ENCODE measurements at regions not wholly inside any gene's neighbourhood (a gene's known extent, or its start where the extent isn't known, plus 50 kb on each side); places are given as distances from the start of the nearest gene placed in this dataset.

DNA sequence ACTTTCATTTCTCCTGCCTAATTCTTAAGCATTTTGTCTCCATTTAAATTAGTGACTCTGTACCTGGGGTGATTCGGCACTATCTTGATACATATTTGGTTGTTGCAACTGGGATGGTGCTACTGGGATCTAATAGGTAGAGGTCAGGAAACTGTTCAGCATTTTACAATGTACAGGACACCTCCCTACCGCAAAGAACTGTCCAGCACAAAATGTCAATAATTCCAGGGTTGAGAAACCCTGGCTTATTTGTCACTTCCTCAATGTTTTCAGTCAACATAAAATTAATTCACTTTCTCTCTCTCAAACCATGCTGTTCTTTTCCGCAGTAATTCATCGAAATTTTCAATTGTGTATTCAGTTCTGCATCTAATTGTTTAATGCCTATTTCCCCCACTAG, 151.4 kb upstream of the CALCR start:
- TF ChIP-seq TCF7L2 (IDR thresholded peaks at IDR 0.05; ENCODE audit: borderline replicate concordance, low read depth, low read length) (no peak), MEIS1 (CRISPR knock-in tag; IDR thresholded peaks at IDR 0.05; ENCODE audit: borderline replicate concordance) (no peak), ZNF391 (tag by site-specific recombination; IDR thresholded peaks at IDR 0.05; ENCODE audit: borderline replicate concordance, low read depth) (no peak)
- TF ChIP-seq, protein P1, sequence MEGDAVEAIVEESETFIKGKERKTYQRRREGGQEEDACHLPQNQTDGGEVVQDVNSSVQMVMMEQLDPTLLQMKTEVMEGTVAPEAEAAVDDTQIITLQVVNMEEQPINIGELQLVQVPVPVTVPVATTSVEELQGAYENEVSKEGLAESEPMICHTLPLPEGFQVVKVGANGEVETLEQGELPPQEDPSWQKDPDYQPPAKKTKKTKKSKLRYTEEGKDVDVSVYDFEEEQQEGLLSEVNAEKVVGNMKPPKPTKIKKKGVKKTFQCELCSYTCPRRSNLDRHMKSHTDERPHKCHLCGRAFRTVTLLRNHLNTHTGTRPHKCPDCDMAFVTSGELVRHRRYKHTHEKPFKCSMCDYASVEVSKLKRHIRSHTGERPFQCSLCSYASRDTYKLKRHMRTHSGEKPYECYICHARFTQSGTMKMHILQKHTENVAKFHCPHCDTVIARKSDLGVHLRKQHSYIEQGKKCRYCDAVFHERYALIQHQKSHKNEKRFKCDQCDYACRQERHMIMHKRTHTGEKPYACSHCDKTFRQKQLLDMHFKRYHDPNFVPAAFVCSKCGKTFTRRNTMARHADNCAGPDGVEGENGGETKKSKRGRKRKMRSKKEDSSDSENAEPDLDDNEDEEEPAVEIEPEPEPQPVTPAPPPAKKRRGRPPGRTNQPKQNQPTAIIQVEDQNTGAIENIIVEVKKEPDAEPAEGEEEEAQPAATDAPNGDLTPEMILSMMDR (tag by site-specific recombination; IDR thresholded peaks at IDR 0.05), result no peak
- TF ChIP-seq, protein P2, sequence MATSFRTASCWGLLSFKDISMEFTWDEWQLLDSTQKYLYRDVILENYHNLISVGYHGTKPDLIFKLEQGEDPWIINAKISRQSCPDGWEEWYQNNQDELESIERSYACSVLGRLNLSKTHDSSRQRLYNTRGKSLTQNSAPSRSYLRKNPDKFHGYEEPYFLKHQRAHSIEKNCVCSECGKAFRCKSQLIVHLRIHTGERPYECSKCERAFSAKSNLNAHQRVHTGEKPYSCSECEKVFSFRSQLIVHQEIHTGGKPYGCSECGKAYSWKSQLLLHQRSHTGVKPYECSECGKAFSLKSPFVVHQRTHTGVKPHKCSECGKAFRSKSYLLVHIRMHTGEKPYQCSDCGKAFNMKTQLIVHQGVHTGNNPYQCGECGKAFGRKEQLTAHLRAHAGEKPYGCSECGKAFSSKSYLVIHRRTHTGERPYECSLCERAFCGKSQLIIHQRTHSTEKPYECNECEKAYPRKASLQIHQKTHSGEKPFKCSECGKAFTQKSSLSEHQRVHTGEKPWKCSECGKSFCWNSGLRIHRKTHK (tag by site-specific recombination; IDR thresholded peaks at IDR 0.05), result no peak
- TF ChIP-seq, protein P3, sequence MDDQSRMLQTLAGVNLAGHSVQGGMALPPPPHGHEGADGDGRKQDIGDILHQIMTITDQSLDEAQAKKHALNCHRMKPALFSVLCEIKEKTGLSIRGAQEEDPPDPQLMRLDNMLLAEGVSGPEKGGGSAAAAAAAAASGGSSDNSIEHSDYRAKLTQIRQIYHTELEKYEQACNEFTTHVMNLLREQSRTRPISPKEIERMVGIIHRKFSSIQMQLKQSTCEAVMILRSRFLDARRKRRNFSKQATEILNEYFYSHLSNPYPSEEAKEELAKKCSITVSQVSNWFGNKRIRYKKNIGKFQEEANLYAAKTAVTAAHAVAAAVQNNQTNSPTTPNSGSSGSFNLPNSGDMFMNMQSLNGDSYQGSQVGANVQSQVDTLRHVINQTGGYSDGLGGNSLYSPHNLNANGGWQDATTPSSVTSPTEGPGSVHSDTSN (CRISPR knock-in tag; IDR thresholded peaks at IDR 0.05), result no peak
- TF ChIP-seq, protein P4, sequence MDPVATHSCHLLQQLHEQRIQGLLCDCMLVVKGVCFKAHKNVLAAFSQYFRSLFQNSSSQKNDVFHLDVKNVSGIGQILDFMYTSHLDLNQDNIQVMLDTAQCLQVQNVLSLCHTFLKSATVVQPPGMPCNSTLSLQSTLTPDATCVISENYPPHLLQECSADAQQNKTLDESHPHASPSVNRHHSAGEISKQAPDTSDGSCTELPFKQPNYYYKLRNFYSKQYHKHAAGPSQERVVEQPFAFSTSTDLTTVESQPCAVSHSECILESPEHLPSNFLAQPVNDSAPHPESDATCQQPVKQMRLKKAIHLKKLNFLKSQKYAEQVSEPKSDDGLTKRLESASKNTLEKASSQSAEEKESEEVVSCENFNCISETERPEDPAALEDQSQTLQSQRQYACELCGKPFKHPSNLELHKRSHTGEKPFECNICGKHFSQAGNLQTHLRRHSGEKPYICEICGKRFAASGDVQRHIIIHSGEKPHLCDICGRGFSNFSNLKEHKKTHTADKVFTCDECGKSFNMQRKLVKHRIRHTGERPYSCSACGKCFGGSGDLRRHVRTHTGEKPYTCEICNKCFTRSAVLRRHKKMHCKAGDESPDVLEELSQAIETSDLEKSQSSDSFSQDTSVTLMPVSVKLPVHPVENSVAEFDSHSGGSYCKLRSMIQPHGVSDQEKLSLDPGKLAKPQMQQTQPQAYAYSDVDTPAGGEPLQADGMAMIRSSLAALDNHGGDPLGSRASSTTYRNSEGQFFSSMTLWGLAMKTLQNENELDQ (tag by site-specific recombination; IDR thresholded peaks at IDR 0.05; ENCODE audit: low read depth), result no peak
